CD4-positive, alpha-beta T cell (primary cell): ENCODE measurements at regions not wholly inside any gene's neighbourhood (a gene's known extent, or its start where the extent isn't known, plus 50 kb on each side); places are given as distances from the start of the nearest gene placed in this dataset.

Experiments used
- ATAC-seq: fragments of 200-7000 bp; cut with Tn5 transposase; one replicate; pipeline ENCODE4 v1.10.0; 2022; ENCODE audit warnings: mild to moderate bottlenecking; ENCODE audit not compliant: poor library complexity
- CTCF ChIA-PET: fragments of 350-600 bp; sonication (Branson Sonifier 250); formaldehyde crosslinking; loops from one replicate; lab custom pipeline; 2021; ENCODE audit warnings: antibody characterized with exemption, inconsistent platforms; lab: Charles Lee
- POLR2A ChIA-PET: fragments of 350-600 bp; sonication (Branson Sonifier 250); formaldehyde crosslinking; loops from one replicate; lab custom pipeline; 2021; ENCODE audit warnings: antibody characterized with exemption, inconsistent platforms; lab: Charles Lee
- DNase-seq, 14 experiments: peaks; one replicate each; pipeline ENCODE4 v3.0.0-alpha.2; 2013 to 2020; ENCODE audit warnings: mixed read lengths in 2 of 14
- H3K27ac ChIP-seq, 2 donors: one replicate each; pipeline versions ENCODE4 v1.5.1 to v1.7.0; 2013; ENCODE audit warnings: low read length in 2 of 2, low read depth in 1 of 2, mild to moderate bottlenecking in 1 of 2
- H3K27me3 ChIP-seq, 2 experiments: 1 replicate in 1 of 2; 2 replicates in 1 of 2; pipeline versions ENCODE4 v1.6.1 to v1.7.0; 2013; ENCODE audit warnings: low read length in 2 of 2, control low read depth in 1 of 2, mild to moderate bottlenecking in 1 of 2, moderate library complexity in 1 of 2; ENCODE audit not compliant: insufficient read depth in 2 of 2, control insufficient read depth in 1 of 2
- H3K36me3 ChIP-seq: one replicate; pipeline ENCODE4 v1.6.1; 2013; ENCODE audit warnings: low read length, control low read depth; ENCODE audit not compliant: insufficient read depth
- H3K4me1 ChIP-seq: one replicate; pipeline ENCODE4 v1.6.1; 2013; ENCODE audit warnings: low read length, control low read depth; ENCODE audit not compliant: insufficient read depth
- H3K4me3 ChIP-seq: one replicate; pipeline ENCODE4 v1.5.1; 2013; ENCODE audit warnings: mild to moderate bottlenecking, low read length, moderate library complexity
- H3K9me3 ChIP-seq, 2 experiments: 1 replicate in 1 of 2; 2 replicates in 1 of 2; pipeline versions ENCODE4 v1.6.1 to v1.7.0; 2013; ENCODE audit warnings: low read length in 2 of 2, mild to moderate bottlenecking in 2 of 2, control low read depth in 1 of 2, moderate library complexity in 1 of 2; ENCODE audit not compliant: control insufficient read depth in 1 of 2, insufficient read depth in 1 of 2
- H3K27ac Mint-ChIP-seq: one replicate; pipeline ENCODE4 v1.8.0; 2020; ENCODE audit warnings: mixed read lengths
- H3K27me3 Mint-ChIP-seq: one replicate; pipeline ENCODE4 v1.8.0; 2021; ENCODE audit warnings: mixed read lengths
- H3K36me3 Mint-ChIP-seq: one replicate; pipeline ENCODE4 v1.8.0; 2021; ENCODE audit warnings: low read depth, mixed read lengths
- H3K4me1 Mint-ChIP-seq: one replicate; pipeline ENCODE4 v1.8.0; 2021; ENCODE audit warnings: low read depth, mixed read lengths
- H3K4me3 Mint-ChIP-seq: one replicate; pipeline ENCODE4 v1.8.0; 2020; ENCODE audit warnings: mild to moderate bottlenecking, mixed read lengths
- H3K9me3 Mint-ChIP-seq: one replicate; pipeline ENCODE4 v1.8.0; 2020; ENCODE audit warnings: mixed read lengths
- intact Hi-C, 2 experiments: fragments of 100-400 bp; cut with DNase I in 1 of 2; cut with micrococcal nuclease in 1 of 2; formaldehyde crosslinking; loops; one replicate each; pipeline versions ENCODE4 v1.15.1 to v1.9.0; 2023 to 2025; cut with DNase I, micrococcal nuclease
- TF ChIP-seq, protein P1 (sequence below): fragments of 200-600 bp; IDR thresholded peaks from one replicate; pipeline ENCODE4 v1.8.0; 2022; ENCODE audit warnings: antibody characterized with exemption, mild to moderate bottlenecking

- H3K27me3 ChIP-seq = no peaks in the 10 kb centered on the region
- DNase-seq (no peak), ATAC-seq (no peak)
- no peaks in the 10 kb centered on the region for H3K36me3 ChIP-seq
- Mint-ChIP-seq H3K4me3 (no peak overlapping the region), H3K27me3 (no peaks in the 10 kb centered on the region), H3K36me3 (no peaks in the 10 kb centered on the region), H3K27ac (no peak overlapping the region), H3K9me3 (peaks cover 14% of the 10 kb centered on the region), H3K4me1 (no peaks in the 10 kb centered on the region)
- ChIA-PET POLR2A (no interaction called here), CTCF (no interaction called here)
- intact Hi-C loops = no loop called here
- no peak overlapping the region for H3K4me3 ChIP-seq
- H3K9me3 ChIP-seq = peaks cover 5 to 8% of the 10 kb centered on the region in 2 experiments
- no peaks in the 10 kb centered on the region for H3K4me1 ChIP-seq
- TF ChIP-seq, protein P1, sequence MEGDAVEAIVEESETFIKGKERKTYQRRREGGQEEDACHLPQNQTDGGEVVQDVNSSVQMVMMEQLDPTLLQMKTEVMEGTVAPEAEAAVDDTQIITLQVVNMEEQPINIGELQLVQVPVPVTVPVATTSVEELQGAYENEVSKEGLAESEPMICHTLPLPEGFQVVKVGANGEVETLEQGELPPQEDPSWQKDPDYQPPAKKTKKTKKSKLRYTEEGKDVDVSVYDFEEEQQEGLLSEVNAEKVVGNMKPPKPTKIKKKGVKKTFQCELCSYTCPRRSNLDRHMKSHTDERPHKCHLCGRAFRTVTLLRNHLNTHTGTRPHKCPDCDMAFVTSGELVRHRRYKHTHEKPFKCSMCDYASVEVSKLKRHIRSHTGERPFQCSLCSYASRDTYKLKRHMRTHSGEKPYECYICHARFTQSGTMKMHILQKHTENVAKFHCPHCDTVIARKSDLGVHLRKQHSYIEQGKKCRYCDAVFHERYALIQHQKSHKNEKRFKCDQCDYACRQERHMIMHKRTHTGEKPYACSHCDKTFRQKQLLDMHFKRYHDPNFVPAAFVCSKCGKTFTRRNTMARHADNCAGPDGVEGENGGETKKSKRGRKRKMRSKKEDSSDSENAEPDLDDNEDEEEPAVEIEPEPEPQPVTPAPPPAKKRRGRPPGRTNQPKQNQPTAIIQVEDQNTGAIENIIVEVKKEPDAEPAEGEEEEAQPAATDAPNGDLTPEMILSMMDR = no peak
- no peak overlapping the region for H3K27ac ChIP-seq
Observed at GRCh38 chr11:107118025-107118720, 99.9 kb upstream of the GUCY1A2 start.

DNA sequence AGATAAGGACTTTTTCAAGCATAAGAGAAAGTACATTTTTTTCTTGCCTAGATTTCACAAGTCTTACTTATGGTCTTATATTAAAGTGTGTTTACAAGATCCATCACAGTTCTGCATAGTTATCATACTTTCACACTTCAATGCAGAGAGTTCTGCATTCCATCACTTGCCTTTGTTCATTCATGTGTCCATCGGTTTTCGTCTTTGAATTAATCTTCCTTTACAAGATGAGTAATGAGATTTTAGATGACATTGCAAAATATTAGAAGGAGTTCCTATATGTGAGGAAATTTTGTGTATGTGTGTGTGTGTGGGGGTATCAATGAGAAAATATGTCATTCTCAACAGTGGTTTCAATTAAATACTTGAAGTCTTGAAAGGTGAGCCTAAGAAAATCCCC lies 98.1 kb upstream of the GUCY1A2 start:
- TF ChIP-seq, protein P1 = no peak
- Mint-ChIP-seq H3K27me3 (no peaks in the 10 kb centered on the region), H3K4me3 (no peak overlapping the region), H3K9me3 (peaks cover 13% of the 10 kb centered on the region), H3K27ac (no peak overlapping the region), H3K36me3 (no peaks in the 10 kb centered on the region), H3K4me1 (no peaks in the 10 kb centered on the region)
- ATAC-seq (no peak), DNase-seq (no peak)
- Histone ChIP-seq H3K4me1 (no peaks in the 10 kb centered on the region), H3K27ac (no peak overlapping the region), H3K27me3 (no peaks in the 10 kb centered on the region), H3K9me3 (peaks cover 1 to 5% of the 10 kb centered on the region in 2 experiments), H3K36me3 (no peaks in the 10 kb centered on the region), H3K4me3 (no peak overlapping the region)
- POLR2A ChIA-PET = no interaction called here
- CTCF ChIA-PET = no interaction called here
- intact Hi-C loops = no loop called here

DNA sequence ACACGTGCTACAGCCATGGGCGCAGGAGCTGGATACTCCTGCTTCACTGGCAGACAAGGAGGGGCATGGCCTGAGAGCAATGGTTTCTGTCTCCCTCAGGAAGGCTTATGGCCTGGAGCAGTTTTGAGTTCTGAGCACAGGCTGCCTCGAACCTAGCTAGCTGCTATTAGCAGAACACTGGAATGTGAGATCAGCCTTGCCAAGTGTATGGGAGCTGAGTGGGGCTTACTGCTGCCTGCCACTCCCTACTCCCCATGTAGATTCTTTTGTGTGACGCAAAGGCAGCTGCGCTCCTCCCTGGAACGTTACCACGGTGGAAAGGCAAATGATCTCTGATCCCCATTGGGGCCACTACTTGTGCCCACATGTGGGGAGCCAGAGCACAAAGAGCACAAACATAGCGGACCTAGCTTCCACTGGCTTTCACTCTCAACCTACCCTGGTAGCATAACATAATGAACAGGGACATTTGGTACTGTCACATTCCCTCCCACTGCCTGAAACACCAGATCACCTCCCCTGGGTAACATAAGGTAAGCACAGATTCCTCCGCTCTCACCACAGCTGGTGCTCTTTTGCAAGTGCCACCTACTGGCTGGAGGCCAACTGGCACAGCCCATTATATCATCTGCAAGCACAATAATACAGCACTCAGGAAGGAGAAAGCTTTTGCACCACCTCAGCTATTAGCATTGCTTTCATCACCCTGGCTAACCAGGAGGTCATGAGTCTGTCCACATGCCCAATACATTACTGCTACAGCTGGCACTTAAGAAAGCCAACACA lies 84.6 kb upstream of the GUCY1A2 start:
- POLR2A ChIA-PET = no interaction called here

More for the DNA sequence above, 84.6 kb upstream of the GUCY1A2 start:
- intact Hi-C loops = no loop called here
- Histone ChIP-seq H3K4me3 (no peak overlapping the region), H3K36me3 (no peaks in the 10 kb centered on the region), H3K4me1 (no peaks in the 10 kb centered on the region), H3K9me3 (peaks cover 9 to 17% of the 10 kb centered on the region in 2 experiments), H3K27me3 (no peaks in the 10 kb centered on the region), H3K27ac (no peak overlapping the region)
- CTCF ChIA-PET = no interaction called here
- H3K4me3 Mint-ChIP-seq = no peak overlapping the region
- TF ChIP-seq, protein P1 = no peak
- peaks cover 15% of the 10 kb centered on the region for H3K9me3 Mint-ChIP-seq
- H3K27me3 Mint-ChIP-seq = no peaks in the 10 kb centered on the region
- no peak for DNase-seq
- no peaks in the 10 kb centered on the region for H3K4me1 Mint-ChIP-seq
- H3K36me3 Mint-ChIP-seq = no peaks in the 10 kb centered on the region
- no peak for ATAC-seq
- H3K27ac Mint-ChIP-seq = no peak overlapping the region
